Lower leg skin (tissue), 3 donors: ENCODE measurements at regions not wholly inside any gene's neighbourhood (a gene's known extent, or its start where the extent isn't known, plus 50 kb on each side); places are given as distances from the start of the nearest gene placed in this dataset.

ENCODE experiments used
- POLR2A ChIP-seq, 2 donors: fragments of 450-650 bp; IDR thresholded peaks; one replicate each; pipeline ENCODE4 v1.6.1; 2016 to 2017; ENCODE audit warnings: antibody characterized with exemption in 2 of 2, mild to moderate bottlenecking in 1 of 2, moderate library complexity in 1 of 2
- TF ChIP-seq, protein P1 (sequence below), 3 donors: fragments of 450-650 bp; IDR thresholded peaks; one replicate each; pipeline ENCODE4 v1.5.1; 2016; ENCODE audit warnings: antibody characterized with exemption in 3 of 3, mild to moderate bottlenecking in 3 of 3, moderate library complexity in 2 of 3

DNA sequence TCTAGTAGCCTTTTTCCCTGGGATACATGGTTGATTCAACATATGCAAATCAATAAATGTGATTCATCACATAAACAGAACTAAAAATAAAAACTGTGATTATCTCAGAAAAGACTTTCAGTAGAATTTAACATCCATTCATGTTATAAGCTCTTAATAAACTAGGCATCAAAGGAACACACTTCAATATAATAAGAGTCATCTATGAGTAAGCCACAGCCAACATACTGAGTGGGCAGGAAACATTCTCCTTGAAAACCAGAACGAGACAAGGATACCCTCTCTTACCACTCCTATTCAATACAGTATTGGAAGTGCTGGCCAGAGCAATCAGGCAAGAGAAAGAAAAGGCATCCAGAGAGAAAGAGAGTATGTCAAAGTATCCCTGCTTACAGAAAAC, 239.9 kb downstream of the ATPSCKMT start:
- TF ChIP-seq, protein P1, sequence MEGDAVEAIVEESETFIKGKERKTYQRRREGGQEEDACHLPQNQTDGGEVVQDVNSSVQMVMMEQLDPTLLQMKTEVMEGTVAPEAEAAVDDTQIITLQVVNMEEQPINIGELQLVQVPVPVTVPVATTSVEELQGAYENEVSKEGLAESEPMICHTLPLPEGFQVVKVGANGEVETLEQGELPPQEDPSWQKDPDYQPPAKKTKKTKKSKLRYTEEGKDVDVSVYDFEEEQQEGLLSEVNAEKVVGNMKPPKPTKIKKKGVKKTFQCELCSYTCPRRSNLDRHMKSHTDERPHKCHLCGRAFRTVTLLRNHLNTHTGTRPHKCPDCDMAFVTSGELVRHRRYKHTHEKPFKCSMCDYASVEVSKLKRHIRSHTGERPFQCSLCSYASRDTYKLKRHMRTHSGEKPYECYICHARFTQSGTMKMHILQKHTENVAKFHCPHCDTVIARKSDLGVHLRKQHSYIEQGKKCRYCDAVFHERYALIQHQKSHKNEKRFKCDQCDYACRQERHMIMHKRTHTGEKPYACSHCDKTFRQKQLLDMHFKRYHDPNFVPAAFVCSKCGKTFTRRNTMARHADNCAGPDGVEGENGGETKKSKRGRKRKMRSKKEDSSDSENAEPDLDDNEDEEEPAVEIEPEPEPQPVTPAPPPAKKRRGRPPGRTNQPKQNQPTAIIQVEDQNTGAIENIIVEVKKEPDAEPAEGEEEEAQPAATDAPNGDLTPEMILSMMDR (IDR thresholded peaks at IDR 0.05): no peak
- no peak for TF ChIP-seq POLR2A (IDR thresholded peaks at IDR 0.05)
